ENCODE measurements at regions not wholly inside any gene's neighbourhood (a gene's known extent, or its start where the extent isn't known, plus 50 kb on each side); places are given as distances from the start of the nearest gene placed in this dataset.

DNA sequence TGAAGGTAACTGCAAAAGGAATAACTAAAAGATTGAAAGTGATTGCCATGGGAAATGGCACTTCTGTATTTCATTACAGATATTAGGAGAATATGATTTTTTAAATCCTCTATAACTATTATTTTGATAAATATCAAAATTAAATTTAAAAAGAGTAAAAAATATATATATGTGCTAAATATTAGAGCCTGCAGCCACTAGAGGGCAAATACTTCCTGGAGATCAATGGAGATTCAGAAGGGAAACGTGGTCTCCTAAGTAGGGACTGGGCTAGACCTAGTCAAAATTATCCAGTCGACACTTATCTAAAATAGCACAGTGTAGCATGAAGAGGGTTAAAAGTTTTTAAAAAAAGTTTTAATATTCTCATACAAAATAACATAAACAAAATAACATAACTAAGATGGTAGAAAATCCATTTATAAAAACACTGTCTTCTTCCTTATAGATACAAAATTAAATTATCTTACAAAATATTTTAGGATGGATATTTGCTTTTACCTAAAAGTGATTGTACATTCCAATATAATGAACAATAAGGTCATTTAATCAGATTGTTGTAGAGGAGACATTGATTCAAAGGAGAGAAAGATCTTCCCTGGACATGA lies 434.3 kb downstream of the MDFIC start:
- 0% methylated on average over 2 of the region's 2 CpGs for WGBS (ENCODE audit: insufficient coverage, insufficient replicate concordance, low lambda C conversion rate, missing lambda C conversion rate)
- in situ Hi-C loops (cut with MboI) (no loop called here), intact Hi-C loops (cut with micrococcal nuclease; ENCODE audit: unreplicated experiment) (loop anchor here (5.0 kb wide), 2 partner anchors 489 to 496 kb away; no protein-coding TSS in a partner anchor)
- FAIRE-seq (no peak), DNase-seq (ENCODE audit: low read depth, low spot score) (no peak), ATAC-seq (peak; percentile 55)
- Histone ChIP-seq H3K9ac (ENCODE audit: control insufficient read depth, insufficient read depth, low read length) (no peak overlapping the region), H2AFZ (ENCODE audit: control insufficient read depth, low read depth, low read length) (no peak overlapping the region), H3K36me3 (ENCODE audit: control insufficient read depth in 2 of 2, insufficient read depth in 2 of 2, low read length in 1 of 2) (no peaks in the 10 kb centered on the region), H3K4me2 (ENCODE audit: control insufficient read depth, insufficient read depth) (no peak overlapping the region), H3K4me1 (ENCODE audit: control insufficient read depth, insufficient read depth, low read length) (no peaks in the 10 kb centered on the region), H3K9me3 (replicated peaks; ENCODE audit: control insufficient read depth, insufficient read depth, low read length) (no peaks in the 10 kb centered on the region), H3K27ac (ENCODE audit: control insufficient read depth, insufficient read depth) (no peak overlapping the region), H3K27me3 (replicated peaks in 1 of 2; ENCODE audit: control insufficient read depth in 2 of 2, insufficient read depth in 2 of 2, low read length in 1 of 2) (no peaks in the 10 kb centered on the region), H4K20me1 (ENCODE audit: control insufficient read depth, insufficient read depth) (no peaks in the 10 kb centered on the region), H3K4me3 (no peak overlapping the region), H3K79me2 (ENCODE audit: control insufficient read depth, insufficient read depth, low read length) (no peaks in the 10 kb centered on the region)
- RAD21 ChIA-PET (ENCODE audit: unreplicated experiment) = no interaction called here
- SMC1A ChIA-PET (ENCODE audit: uncharacterized antibody, unreplicated experiment) = interaction anchor here (1.0 kb wide), 1 partner anchor 93 kb away, joined by 3 read pairs; no protein-coding TSS in a partner anchor
- BruUV-seq (replicated peaks) = no TSS peak
- TF ChIP-seq SMC3 (IDR thresholded peaks at IDR 0.05; ENCODE audit: borderline replicate concordance, low read length) (peak; percentile 45; the same call in 1 of the 2 replicates), KAT2A (conservative IDR thresholded peaks at IDR 0.05; ENCODE audit: control insufficient read depth, low read depth, low read length) (no peak), RAD21 (IDR thresholded peaks at IDR 0.05; ENCODE audit: insufficient read depth, low read depth, low read length) (peak; percentile 49), RELA (IDR thresholded peaks at IDR 0.05; ENCODE audit: borderline replicate concordance, partially characterized antibody) (no peak), PAX5 (IDR thresholded peaks at IDR 0.05; ENCODE audit: borderline replicate concordance, low read depth, low read length) (no peak), TARDBP (IDR thresholded peaks at IDR 0.05; ENCODE audit: borderline replicate concordance) (no peak), NFXL1 (IDR thresholded peaks at IDR 0.05; ENCODE audit: borderline replicate concordance) (no peak), ZNF207 (IDR thresholded peaks at IDR 0.05; ENCODE audit: borderline replicate concordance) (no peak), ZZZ3 (IDR thresholded peaks at IDR 0.05; ENCODE audit: control insufficient read depth, insufficient read length, low read depth) (no peak)
- TF ChIP-seq, protein P1, sequence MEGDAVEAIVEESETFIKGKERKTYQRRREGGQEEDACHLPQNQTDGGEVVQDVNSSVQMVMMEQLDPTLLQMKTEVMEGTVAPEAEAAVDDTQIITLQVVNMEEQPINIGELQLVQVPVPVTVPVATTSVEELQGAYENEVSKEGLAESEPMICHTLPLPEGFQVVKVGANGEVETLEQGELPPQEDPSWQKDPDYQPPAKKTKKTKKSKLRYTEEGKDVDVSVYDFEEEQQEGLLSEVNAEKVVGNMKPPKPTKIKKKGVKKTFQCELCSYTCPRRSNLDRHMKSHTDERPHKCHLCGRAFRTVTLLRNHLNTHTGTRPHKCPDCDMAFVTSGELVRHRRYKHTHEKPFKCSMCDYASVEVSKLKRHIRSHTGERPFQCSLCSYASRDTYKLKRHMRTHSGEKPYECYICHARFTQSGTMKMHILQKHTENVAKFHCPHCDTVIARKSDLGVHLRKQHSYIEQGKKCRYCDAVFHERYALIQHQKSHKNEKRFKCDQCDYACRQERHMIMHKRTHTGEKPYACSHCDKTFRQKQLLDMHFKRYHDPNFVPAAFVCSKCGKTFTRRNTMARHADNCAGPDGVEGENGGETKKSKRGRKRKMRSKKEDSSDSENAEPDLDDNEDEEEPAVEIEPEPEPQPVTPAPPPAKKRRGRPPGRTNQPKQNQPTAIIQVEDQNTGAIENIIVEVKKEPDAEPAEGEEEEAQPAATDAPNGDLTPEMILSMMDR (IDR thresholded peaks at IDR 0.05 in 2 of 3, conservative IDR thresholded peaks at IDR 0.05 in 1 of 3; ENCODE audit: control insufficient read depth in 2 of 3, extremely low read depth in 1 of 3, insufficient read depth in 1 of 3, low read depth in 3 of 3, low read length in 3 of 3) = peak; percentile 22 to 41 (median 37); a peak in 4 of 6 replicates
- TF ChIP-seq, protein P2, sequence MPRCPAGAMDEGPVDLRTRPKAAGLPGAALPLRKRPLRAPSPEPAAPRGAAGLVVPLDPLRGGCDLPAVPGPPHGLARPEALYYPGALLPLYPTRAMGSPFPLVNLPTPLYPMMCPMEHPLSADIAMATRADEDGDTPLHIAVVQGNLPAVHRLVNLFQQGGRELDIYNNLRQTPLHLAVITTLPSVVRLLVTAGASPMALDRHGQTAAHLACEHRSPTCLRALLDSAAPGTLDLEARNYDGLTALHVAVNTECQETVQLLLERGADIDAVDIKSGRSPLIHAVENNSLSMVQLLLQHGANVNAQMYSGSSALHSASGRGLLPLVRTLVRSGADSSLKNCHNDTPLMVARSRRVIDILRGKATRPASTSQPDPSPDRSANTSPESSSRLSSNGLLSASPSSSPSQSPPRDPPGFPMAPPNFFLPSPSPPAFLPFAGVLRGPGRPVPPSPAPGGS (IDR thresholded peaks at IDR 0.05; ENCODE audit: borderline replicate concordance, insufficient read depth, low read depth, low read length, poor library complexity, severe bottlenecking) = no peak
- TF ChIP-seq, protein P3, sequence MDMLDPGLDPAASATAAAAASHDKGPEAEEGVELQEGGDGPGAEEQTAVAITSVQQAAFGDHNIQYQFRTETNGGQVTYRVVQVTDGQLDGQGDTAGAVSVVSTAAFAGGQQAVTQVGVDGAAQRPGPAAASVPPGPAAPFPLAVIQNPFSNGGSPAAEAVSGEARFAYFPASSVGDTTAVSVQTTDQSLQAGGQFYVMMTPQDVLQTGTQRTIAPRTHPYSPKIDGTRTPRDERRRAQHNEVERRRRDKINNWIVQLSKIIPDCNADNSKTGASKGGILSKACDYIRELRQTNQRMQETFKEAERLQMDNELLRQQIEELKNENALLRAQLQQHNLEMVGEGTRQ (IDR thresholded peaks at IDR 0.05; ENCODE audit: borderline replicate concordance, low read depth, low read length) = no peak
- TF ChIP-seq, protein P4, sequence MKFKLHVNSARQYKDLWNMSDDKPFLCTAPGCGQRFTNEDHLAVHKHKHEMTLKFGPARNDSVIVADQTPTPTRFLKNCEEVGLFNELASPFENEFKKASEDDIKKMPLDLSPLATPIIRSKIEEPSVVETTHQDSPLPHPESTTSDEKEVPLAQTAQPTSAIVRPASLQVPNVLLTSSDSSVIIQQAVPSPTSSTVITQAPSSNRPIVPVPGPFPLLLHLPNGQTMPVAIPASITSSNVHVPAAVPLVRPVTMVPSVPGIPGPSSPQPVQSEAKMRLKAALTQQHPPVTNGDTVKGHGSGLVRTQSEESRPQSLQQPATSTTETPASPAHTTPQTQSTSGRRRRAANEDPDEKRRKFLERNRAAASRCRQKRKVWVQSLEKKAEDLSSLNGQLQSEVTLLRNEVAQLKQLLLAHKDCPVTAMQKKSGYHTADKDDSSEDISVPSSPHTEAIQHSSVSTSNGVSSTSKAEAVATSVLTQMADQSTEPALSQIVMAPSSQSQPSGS (IDR thresholded peaks at IDR 0.05; ENCODE audit: low read length) = no peak
- POLR2A ChIA-PET = no interaction called here
- CTCF ChIA-PET = interaction anchor here (1.1 to 2.0 kb wide), 3 partner anchors 438 to 495 kb away, joined by 3 to 8 read pairs (median 5); no protein-coding TSS in a partner anchor
